Right lobe of liver (tissue), 4 donors: ENCODE measurements at regions not wholly inside any gene's neighbourhood (a gene's known extent, or its start where the extent isn't known, plus 50 kb on each side); places are given as distances from the start of the nearest gene placed in this dataset.

ENCODE experiments used
- POLR2A ChIP-seq: fragments of 450-650 bp; IDR thresholded peaks from one replicate; pipeline ENCODE4 v1.6.1; 2017; ENCODE audit warnings: antibody characterized with exemption, mild to moderate bottlenecking
- TF ChIP-seq, protein P1 (sequence below), 4 donors: fragments of 200-600 bp in 3 of 4; fragments of 450-650 bp in 1 of 4; IDR thresholded peaks; one replicate each; pipeline versions ENCODE4 v1.5.1 to v1.8.0; 2016 to 2022; ENCODE audit warnings: antibody characterized with exemption in 4 of 4, mild to moderate bottlenecking in 2 of 4
- donor health status: DM: no; HTN: no; CAD: no.
- donor health status: DM: no; HTN: no; CAD: no.
- donor health status: DM: no; HTN: yes; CAD: no.

DNA sequence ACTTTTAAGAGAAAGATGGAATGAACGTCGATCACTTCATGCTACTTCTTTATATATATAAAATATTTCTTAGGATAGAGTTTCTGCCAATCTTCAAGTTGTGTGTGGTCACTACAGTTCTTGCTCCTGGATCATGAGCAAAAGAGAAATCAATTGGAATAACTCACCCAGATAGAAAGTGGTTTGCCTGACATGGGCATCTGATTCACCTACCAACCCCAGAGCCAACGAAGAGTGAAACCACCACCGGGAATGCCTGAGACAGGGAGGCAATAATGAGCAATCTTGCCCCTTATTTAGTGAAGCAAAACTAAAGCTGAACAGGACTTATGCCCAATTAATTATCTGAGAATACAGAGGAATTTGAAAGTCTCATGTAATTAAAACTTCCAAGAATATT is 250.2 kb upstream of the REG3G start:
- TF ChIP-seq, protein P1, sequence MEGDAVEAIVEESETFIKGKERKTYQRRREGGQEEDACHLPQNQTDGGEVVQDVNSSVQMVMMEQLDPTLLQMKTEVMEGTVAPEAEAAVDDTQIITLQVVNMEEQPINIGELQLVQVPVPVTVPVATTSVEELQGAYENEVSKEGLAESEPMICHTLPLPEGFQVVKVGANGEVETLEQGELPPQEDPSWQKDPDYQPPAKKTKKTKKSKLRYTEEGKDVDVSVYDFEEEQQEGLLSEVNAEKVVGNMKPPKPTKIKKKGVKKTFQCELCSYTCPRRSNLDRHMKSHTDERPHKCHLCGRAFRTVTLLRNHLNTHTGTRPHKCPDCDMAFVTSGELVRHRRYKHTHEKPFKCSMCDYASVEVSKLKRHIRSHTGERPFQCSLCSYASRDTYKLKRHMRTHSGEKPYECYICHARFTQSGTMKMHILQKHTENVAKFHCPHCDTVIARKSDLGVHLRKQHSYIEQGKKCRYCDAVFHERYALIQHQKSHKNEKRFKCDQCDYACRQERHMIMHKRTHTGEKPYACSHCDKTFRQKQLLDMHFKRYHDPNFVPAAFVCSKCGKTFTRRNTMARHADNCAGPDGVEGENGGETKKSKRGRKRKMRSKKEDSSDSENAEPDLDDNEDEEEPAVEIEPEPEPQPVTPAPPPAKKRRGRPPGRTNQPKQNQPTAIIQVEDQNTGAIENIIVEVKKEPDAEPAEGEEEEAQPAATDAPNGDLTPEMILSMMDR (IDR thresholded peaks at IDR 0.05) = no peak
- TF ChIP-seq POLR2A = no peak
